ENCODE measurements at regions not wholly inside any gene's neighbourhood (a gene's known extent, or its start where the extent isn't known, plus 50 kb on each side); places are given as distances from the start of the nearest gene placed in this dataset.

GRCh38 chr6:146965110-146965689 lies 239.0 kb upstream of the STXBP5 start:
- no peak for DNase-seq (ENCODE audit: low spot score)
- TF ChIP-seq FOXA2 (IDR thresholded peaks at IDR 0.05) (no peak), REST (IDR thresholded peaks at IDR 0.05) (no peak), JUND (IDR thresholded peaks at IDR 0.05) (no peak), RXRA (IDR thresholded peaks at IDR 0.05) (no peak), YY1 (IDR thresholded peaks at IDR 0.05) (no peak)
- no peak overlapping the region for H3K9ac ChIP-seq (ENCODE audit: low read depth in 1 of 2, low read length in 2 of 2)
- H3K27ac ChIP-seq (ENCODE audit: low read depth in 1 of 2, low read length in 2 of 2), result no peak overlapping the region
- H3K4me1 ChIP-seq (ENCODE audit: control insufficient read depth in 4 of 4, insufficient read depth in 4 of 4, low read length in 3 of 4), result no peaks in the 10 kb centered on the region
- no peak overlapping the region for H3K4me3 ChIP-seq (ENCODE audit: low read depth in 1 of 3, low read length in 3 of 3)
- no peaks in the 10 kb centered on the region for H3K36me3 ChIP-seq (ENCODE audit: control insufficient read depth in 4 of 4, insufficient read depth in 3 of 4, low read depth in 1 of 4, low read length in 3 of 4)
- 94% methylated on average over 1 of the region's 1 CpG for WGBS
- peaks cover 0 to 9% (median 4%) of the 10 kb centered on the region in 4 donors for H3K9me3 ChIP-seq (ENCODE audit: control insufficient read depth in 4 of 4, low read length in 3 of 4)
- no peaks in the 10 kb centered on the region for H3K27me3 ChIP-seq (ENCODE audit: control insufficient read depth in 4 of 4, insufficient read depth in 4 of 4, low read length in 3 of 4)

- 42% methylated on average over 4 of the region's 4 CpGs for WGBS
- no peaks in the 10 kb centered on the region for H3K27me3 ChIP-seq (ENCODE audit: control insufficient read depth in 4 of 4, insufficient read depth in 4 of 4, low read length in 3 of 4)
- H3K4me3 ChIP-seq (ENCODE audit: low read depth in 1 of 3, low read length in 3 of 3), result no peak overlapping the region
- H3K27ac ChIP-seq (ENCODE audit: low read depth in 1 of 2, low read length in 2 of 2), result no peak overlapping the region
- H3K9ac ChIP-seq (ENCODE audit: low read depth in 1 of 2, low read length in 2 of 2), result no peak overlapping the region
- TF ChIP-seq NR2F2 (IDR thresholded peaks at IDR 0.05), result no peak
- no peak for TF ChIP-seq RAD21 (IDR thresholded peaks at IDR 0.05)
- TF ChIP-seq REST (IDR thresholded peaks at IDR 0.05), result no peak
- TF ChIP-seq EGR1 (IDR thresholded peaks at IDR 0.05; ENCODE audit: low read depth in 2 of 2), result no peak
- no peak for TF ChIP-seq SP1 (IDR thresholded peaks at IDR 0.05)
- TF ChIP-seq YY1 (IDR thresholded peaks at IDR 0.05), result no peak
- TF ChIP-seq ZBTB33 (IDR thresholded peaks at IDR 0.05), result no peak
- no peak for TF ChIP-seq FOXA2 (IDR thresholded peaks at IDR 0.05)
- no peak for TF ChIP-seq MAX (IDR thresholded peaks at IDR 0.05)
- TF ChIP-seq ATF3 (IDR thresholded peaks at IDR 0.05), result no peak
- no peak for DNase-seq (ENCODE audit: low spot score)
- no peaks in the 10 kb centered on the region for H3K36me3 ChIP-seq (ENCODE audit: control insufficient read depth in 4 of 4, insufficient read depth in 3 of 4, low read depth in 1 of 4, low read length in 3 of 4)
- peaks cover 0 to 9% (median 4%) of the 10 kb centered on the region in 4 donors for H3K9me3 ChIP-seq (ENCODE audit: control insufficient read depth in 4 of 4, low read length in 3 of 4)
- no peaks in the 10 kb centered on the region for H3K4me1 ChIP-seq (ENCODE audit: control insufficient read depth in 4 of 4, insufficient read depth in 4 of 4, low read length in 3 of 4)
These were observed 236.0 kb upstream of the STXBP5 start for GRCh38 chr6:146968041-146968760.
